T-helper 2 cell (primary cell): ENCODE measurements at regions not wholly inside any gene's neighbourhood (a gene's known extent, or its start where the extent isn't known, plus 50 kb on each side); places are given as distances from the start of the nearest gene placed in this dataset.

Source experiments
- DNase-seq, 5 experiments: peaks; one replicate each; pipeline versions ENCODE4 v3.0.0 to v3.0.0-alpha.2; 2012 to 2022

DNA sequence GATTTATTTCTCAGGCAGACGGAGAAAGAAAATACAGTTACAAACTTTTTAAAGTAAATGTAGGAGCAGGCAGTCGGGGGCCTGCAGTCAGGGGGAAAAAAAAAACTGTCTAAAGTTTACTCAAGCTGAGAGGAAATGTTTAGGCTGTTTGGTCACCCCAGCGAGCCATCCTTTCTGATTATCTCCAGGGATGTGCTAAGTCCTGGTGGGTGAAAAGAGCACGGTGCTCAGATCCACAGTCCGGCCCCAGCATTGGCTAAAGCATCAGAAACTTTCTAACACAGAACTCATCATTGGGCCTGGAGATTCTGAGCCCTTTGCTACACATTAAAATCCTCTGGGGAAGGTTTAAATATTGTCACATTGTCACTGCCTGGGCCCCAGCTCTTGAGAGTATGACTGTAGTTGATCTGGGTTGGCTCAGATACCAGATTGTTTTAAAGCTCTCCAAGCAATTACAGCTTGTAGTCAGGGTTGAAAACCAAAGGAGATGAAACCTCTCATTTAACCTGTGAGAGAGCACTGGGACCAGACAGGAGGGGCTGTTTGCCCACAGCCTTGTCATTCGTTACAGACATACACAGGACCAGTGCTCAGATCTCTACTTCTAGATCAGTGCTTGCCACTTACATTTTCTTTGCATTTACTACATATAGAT is 131.1 kb upstream of the HTR2A start:
- no peak for DNase-seq

DNA sequence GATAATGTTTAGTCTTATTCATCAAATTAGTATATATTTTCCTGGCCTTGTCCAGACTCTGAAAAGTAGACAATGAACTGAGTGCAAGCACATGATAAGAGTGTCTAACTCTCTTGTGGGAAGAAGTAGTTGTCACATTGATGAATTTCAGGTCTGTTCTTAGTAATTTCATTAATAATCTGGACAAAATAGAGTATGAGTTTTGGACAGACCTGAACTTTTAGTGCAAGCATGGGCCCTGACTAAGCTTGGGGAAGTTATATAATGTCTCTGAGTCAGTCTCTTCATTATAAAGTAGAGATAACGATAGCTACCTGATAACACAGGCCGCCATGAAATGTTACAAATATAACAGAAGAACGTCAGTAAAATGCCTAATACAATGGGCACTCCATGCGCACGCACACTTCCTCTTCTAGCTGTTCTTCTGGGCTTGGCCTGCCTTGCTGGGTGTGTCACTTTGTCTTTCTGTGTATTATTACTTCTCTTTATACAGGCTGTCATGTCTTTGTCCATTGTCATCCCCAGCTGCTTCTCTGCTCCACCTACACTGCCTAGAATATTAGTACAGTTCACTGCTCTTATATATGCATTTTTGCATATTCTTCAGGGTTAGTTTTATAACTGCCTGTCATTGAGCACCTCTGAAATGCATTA is 129.1 kb upstream of the HTR2A start:
- no peak for DNase-seq

GRCh38 chr13:47019977-47020376 is 123.1 kb upstream of the HTR2A start:
- DNase-seq = no peak

DNA sequence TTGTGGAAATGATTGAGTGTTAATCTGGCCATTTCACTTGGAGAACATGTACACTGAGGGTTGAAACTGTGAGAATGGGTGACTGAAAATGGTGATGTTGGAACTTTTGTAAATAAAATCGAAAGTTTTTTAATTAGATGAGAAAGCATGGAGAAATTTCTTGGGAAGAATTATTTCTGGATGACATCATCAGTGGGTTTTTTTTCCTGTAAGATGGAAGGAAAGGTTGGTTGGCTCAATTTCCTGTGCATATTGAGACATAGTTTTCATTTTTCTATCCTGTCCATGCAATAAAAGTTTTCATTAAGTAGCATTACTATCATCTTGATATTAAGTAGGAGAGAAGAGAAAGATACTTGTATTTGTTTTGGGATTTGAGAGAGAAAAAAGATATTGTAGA is 120.6 kb upstream of the HTR2A start:
- DNase-seq = no peak

DNA sequence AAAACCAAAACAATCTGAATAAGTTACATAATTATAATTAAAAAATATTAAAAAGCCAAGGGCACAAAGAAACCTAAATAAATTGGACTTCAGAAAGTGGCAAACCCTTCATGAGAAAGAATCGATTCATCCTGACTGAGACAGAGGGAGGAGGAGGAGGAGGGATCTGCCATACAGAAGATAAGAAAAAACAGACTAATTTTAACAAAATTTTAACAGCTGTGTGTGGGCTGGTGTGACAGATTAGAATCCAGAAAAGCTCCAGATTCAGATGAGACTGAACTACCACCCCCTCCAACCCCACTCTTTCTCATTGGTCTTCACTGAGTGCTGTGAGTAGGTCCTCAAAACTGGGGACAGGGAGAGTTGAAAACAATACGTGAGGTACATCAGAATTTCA is 111.5 kb upstream of the HTR2A start:
- no peak for DNase-seq

- DNase-seq = no peak
Measured at GRCh38 chr13:47005756-47006414, 109.0 kb upstream of the HTR2A start.

DNA sequence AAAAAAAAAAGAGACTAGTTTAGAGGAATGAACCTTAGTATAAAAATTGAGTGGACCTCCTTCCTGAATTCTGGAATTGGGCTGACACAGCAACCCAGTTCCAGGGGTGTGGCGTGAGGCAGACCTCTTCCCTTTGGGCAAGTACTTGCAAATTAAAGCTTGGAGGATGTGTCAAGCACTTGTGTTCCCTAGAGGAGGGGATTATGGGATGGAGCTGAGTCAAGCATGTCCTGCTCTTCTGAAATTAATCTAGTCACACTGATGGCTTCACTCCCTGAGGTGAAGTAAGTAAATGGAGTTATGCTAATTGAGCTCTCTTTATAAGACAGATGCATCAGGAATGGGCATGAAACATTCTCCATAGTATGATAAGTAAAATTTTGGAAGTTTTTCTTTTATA is 107.7 kb upstream of the HTR2A start:
- no peak for DNase-seq

DNA sequence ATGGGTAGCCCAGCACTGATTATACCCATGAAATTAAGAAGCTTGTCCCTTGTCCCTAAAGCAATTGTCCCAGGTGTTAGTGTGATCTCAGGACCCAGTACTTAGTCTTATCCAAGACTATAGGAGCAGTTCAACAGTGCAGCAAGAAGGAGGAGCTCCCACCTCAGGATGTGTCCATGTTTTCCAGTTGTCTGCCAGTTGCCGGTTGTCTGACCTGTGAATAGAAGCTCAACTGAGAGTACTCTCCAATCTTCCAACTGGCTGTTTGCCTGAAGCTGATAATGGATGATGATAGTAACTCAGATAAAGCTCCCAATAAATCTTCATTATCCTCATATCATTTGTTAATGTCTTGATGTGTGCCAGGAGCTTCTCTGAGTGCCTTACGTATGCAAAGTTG is 107.2 kb upstream of the HTR2A start:
- DNase-seq = no peak

DNA sequence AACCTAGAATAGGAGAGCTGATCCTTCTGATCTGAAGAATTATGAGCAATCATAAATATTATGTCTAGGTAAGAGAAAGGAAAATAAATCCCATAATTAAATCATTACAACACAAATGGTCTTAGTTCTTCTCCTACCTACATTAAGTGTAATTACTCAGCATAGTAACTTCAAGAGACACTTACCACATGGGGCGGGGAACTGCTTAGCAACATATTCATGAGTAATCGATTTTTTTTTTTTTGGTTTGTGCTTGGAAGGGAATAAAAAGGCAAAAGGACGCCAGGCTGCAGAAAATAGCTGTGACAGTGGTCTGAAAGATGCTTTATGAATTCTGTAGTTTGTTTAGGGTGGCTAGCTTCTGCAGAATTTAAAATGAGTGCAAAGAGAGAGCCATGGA is 103.3 kb upstream of the HTR2A start:
- DNase-seq = no peak

- DNase-seq = no peak
Measured at GRCh38 chr13:46996316-46997030, 99.6 kb upstream of the HTR2A start.

DNA sequence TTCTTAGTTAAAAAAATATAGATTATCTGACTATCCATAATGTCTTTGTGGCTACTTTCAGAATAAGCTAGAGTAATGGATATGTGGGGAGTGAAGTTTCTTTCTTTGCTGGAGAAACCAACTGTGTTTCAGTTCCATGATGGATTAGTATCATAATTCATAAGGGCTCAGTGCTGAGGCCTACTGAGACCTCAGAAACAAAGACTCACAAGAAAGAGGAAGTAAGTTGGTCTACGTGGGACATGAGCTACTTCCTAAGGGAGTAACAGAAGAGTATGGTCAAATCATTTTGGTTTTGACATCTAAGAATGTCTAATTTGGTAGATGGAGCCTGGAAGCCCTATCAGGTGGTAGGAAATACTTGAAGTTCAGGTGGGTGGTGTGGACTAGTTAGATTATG is 99.0 kb upstream of the HTR2A start:
- DNase-seq = no peak

DNA sequence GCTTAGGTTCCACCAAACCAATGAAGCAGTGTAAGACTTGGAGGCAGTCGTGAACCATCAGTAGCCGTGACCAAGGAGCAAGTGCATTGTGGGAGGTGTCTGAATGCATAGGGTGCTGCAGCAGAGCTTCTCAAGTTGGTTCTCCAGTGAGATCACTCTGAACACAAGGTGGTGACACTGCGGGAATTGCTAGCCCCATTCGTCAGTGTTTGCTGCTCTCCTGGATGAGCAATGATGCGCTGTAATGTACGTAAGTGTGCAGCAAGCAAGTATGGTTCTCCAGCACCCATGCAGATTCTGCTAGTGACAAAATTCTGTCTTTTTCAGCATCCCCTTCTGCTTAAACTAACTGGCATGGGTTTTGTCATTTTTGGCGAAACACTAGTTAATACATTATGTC is 97.6 kb upstream of the HTR2A start:
- DNase-seq = no peak

GRCh38 chr13:46992383-46992952 is 95.6 kb upstream of the HTR2A start:
- DNase-seq = peak in 1 of 5 experiments; percentile 7

DNA sequence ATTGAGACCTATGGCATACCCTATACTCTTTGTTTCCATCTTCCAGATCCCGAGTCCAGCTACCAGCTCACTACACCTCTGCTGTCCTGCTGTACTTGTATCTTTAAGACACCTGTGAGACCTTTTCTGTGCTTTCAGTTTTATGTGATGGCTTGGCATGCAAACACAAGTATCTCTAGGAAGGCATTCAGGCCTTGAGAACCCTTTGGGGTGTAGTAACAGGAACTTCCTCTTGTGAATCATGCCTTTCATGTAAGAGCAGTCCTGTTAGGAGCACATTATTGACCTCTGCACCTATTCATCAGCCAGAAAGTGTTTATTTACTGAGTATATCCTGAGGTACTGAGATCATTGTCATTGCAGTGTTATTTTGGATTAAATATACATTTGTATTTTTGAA is 87.0 kb upstream of the HTR2A start:
- peak in 1 of 5 experiments; percentile 18 for DNase-seq

- peak in 1 of 5 experiments; percentile 63 for DNase-seq
Measured at GRCh38 chr13:46982856-46983582, 86.2 kb upstream of the HTR2A start.

- DNase-seq = no peak
Measured at GRCh38 chr13:46975173-46975572, 78.3 kb upstream of the HTR2A start.

DNA sequence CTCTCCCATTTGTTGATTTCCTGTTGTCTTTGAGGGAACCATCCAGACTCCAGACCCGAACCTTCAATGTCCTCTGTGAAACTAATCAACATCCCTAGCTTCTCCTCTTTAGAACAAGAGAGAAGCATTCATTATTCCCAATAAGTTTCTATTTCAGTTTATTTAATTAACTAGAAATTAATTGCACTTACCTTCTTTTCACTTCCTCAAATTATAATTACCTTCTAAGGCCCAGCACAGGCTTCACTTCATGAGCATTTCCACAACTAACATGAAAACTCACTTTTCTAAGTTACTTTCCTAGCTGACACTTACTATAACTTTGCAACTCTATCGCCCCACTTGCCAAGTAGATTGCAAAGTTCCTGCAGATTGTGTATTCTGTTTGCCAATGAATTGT is 71.6 kb upstream of the HTR2A start:
- DNase-seq = no peak

- no peak for DNase-seq
Measured at GRCh38 chr13:46964789-46965527, 68.1 kb upstream of the HTR2A start.

DNA sequence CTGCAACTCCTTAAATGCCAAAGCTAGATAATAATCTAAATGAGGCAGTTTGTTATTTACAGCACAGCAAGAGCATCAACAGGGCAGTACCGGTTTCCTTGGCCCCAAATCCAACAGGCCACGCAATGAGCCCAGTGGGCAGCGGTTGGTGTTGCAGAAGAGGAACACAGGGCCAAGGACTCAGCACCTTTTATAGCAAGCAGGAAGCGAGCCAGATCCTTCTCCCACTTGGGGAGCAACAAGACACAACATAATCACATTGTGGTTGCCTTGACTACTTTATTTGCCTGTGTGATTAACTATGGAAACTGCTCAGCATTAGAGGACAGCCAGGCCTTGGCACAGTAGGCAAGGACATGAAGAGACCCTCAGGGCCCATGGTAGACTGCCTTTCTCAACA is 67.1 kb upstream of the HTR2A start:
- DNase-seq = no peak

DNA sequence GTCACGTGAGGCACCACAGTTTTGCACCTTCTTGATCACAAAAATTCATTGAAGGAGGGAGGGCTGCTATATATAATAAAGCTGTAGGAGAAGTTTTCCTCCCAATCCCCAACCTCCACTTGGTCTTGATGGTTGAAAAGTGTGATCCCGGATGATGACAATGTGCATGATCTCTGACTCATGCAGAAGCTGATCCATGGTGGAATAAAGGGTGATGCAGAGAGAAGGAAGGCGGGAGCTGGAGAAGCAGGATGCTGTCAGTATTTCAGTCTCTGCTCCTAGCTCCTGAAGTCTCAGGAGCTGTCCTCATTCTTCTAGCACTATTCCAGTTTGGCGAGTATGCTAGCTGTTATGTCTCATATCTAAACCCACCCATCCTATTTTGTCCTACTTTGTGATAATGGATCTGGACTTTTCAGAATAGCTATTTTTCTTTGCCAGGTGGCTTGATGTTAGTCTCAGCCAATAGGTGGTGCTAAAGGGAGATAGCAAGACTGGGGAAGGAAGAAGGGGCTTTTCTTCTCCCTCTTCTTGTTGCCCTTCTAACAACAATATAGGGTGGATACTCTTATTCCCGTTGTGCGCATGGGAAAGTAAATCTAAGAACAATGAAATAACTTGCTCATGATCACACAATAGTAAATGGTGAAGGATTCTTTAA is 65.6 kb upstream of the HTR2A start:
- no peak for DNase-seq

DNA sequence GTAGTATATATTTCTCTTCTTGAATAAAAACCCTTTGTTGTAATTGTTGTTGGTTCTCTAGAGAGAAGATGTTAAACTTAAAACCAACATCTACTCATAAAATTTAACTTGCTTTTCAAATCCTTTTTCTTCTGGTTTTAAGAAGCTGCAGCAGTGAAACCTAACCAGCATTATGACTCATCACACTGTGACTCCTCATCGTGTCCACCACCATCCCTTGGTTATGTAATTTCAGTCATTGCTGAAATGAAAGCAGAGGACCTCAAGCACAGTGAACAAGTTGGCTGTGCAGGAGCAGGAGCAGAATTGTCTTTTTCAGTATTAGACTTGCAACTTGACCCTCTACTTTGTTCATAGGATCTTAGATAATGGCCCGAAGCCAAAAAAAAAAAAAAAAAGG is 64.9 kb upstream of the HTR2A start:
- DNase-seq = peak in 1 of 5 experiments; percentile 37
